ENCODE measurements at regions not wholly inside any gene's neighbourhood (a gene's known extent, or its start where the extent isn't known, plus 50 kb on each side); places are given as distances from the start of the nearest gene placed in this dataset.

GRCh38 chr3:124288996-124289395 lies 297.1 kb upstream of the ROPN1 start:
- TF ChIP-seq, protein P1, sequence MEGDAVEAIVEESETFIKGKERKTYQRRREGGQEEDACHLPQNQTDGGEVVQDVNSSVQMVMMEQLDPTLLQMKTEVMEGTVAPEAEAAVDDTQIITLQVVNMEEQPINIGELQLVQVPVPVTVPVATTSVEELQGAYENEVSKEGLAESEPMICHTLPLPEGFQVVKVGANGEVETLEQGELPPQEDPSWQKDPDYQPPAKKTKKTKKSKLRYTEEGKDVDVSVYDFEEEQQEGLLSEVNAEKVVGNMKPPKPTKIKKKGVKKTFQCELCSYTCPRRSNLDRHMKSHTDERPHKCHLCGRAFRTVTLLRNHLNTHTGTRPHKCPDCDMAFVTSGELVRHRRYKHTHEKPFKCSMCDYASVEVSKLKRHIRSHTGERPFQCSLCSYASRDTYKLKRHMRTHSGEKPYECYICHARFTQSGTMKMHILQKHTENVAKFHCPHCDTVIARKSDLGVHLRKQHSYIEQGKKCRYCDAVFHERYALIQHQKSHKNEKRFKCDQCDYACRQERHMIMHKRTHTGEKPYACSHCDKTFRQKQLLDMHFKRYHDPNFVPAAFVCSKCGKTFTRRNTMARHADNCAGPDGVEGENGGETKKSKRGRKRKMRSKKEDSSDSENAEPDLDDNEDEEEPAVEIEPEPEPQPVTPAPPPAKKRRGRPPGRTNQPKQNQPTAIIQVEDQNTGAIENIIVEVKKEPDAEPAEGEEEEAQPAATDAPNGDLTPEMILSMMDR (conservative IDR thresholded peaks at IDR 0.05; ENCODE audit: low read length): no peak
- no peak for TF ChIP-seq EZH2phosphoT487 (IDR thresholded peaks at IDR 0.05; ENCODE audit: borderline replicate concordance, low read depth, low read length)

Measured in OCI-LY7 (cell line).